NCI-H2029 (cell line): ENCODE measurements at regions not wholly inside any gene's neighbourhood (a gene's known extent, or its start where the extent isn't known, plus 50 kb on each side); places are given as distances from the start of the nearest gene placed in this dataset.
"Not testable (repeated sequence)": the region's sequence is repeated elsewhere in the genome, so short reads cannot be mapped to it uniquely, and the experiment has no call there.

ENCODE experiments used
- DNase-seq: peaks from one replicate; lab custom pipeline; 2025; lab: John Stamatoyannopoulos, UW

GRCh38 chr1:195200772-195201171, 1407.5 kb downstream of the KCNT2 start:
- no peak for DNase-seq

GRCh38 chr1:195197116-195197515, 1411.1 kb downstream of the KCNT2 start:
- no peak for DNase-seq

- no peak for DNase-seq
These were observed 1412.7 kb downstream of the KCNT2 start for GRCh38 chr1:195195423-195196057.

GRCh38 chr1:195193134-195193533, 1415.1 kb downstream of the KCNT2 start:
- no peak for DNase-seq

GRCh38 chr1:195188821-195189220, 1419.4 kb downstream of the KCNT2 start:
- DNase-seq: no peak

- no peak for DNase-seq
These were observed 1421.7 kb downstream of the KCNT2 start for GRCh38 chr1:195186544-195186943.

- DNase-seq: no peak
These were observed 1422.5 kb downstream of the KCNT2 start for GRCh38 chr1:195185736-195186135.

GRCh38 chr1:195185321-195185720, 1422.9 kb downstream of the KCNT2 start:
- DNase-seq: no peak

- no peak for DNase-seq
These were observed 1434.5 kb downstream of the KCNT2 start for GRCh38 chr1:195173753-195174152.

- not testable (repeated sequence) for DNase-seq
These were observed 1448.4 kb downstream of the KCNT2 start for GRCh38 chr1:195159795-195160194.

- DNase-seq: no peak
These were observed 1450.1 kb downstream of the KCNT2 start for GRCh38 chr1:195158091-195158490.

GRCh38 chr1:195153107-195153506, 1455.1 kb downstream of the KCNT2 start:
- DNase-seq: no peak

- no peak for DNase-seq
These were observed 1457.5 kb downstream of the KCNT2 start for GRCh38 chr1:195150768-195151167.

- DNase-seq: no peak
These were observed 1466.9 kb downstream of the KCNT2 start for GRCh38 chr1:195141294-195141693.

GRCh38 chr1:195130598-195130997, 1477.6 kb downstream of the KCNT2 start:
- no peak for DNase-seq

GRCh38 chr1:195122497-195122896, 1485.7 kb downstream of the KCNT2 start:
- DNase-seq: no peak

GRCh38 chr1:195113471-195113870, 1494.8 kb downstream of the KCNT2 start:
- no peak for DNase-seq

- no peak for DNase-seq
These were observed 1502.5 kb downstream of the KCNT2 start for GRCh38 chr1:195105773-195106172.

GRCh38 chr1:195105281-195105680, 1503.0 kb downstream of the KCNT2 start:
- no peak for DNase-seq

- no peak for DNase-seq
These were observed 1510.9 kb downstream of the KCNT2 start for GRCh38 chr1:195097316-195097715.

GRCh38 chr1:195096051-195096521, 1512.2 kb downstream of the KCNT2 start:
- no peak for DNase-seq

GRCh38 chr1:195085196-195085595, 1523.0 kb downstream of the KCNT2 start:
- DNase-seq: no peak

- DNase-seq: no peak
These were observed 1526.1 kb downstream of the KCNT2 start for GRCh38 chr1:195082183-195082582.

- DNase-seq: no peak
These were observed 1531.6 kb downstream of the KCNT2 start for GRCh38 chr1:195076682-195077081.
